Thoracic aorta (tissue), 2 donors: ENCODE measurements at regions not wholly inside any gene's neighbourhood (a gene's known extent, or its start where the extent isn't known, plus 50 kb on each side); places are given as distances from the start of the nearest gene placed in this dataset.

Source experiments
- ATAC-seq: fragments of 150-250 bp; one replicate; pipeline ENCODE4 v1.8.0; 2017; ENCODE audit warnings: low read depth; ENCODE audit not compliant: insufficient number of reproducible peaks, low FRiP score
- DNase-seq: peaks from one replicate; pipeline ENCODE4 v3.0.0-alpha.2; 2020; ENCODE audit warnings: low spot score
- H3K27ac ChIP-seq, 2 donors: fragments of 200-600 bp; sonication (generic); 1 replicate in 1 of 2; 2 replicates in 1 of 2; pipeline ENCODE4 v1.5.1; 2016; ENCODE audit warnings: mild to moderate bottlenecking in 2 of 2, moderate library complexity in 2 of 2
- H3K27me3 ChIP-seq: fragments of 200-600 bp; sonication (generic); replicated peaks from 2 replicates; pipeline ENCODE4 v1.6.0; 2016; ENCODE audit warnings: mild to moderate bottlenecking; ENCODE audit not compliant: insufficient read depth
- H3K36me3 ChIP-seq: fragments of 200-600 bp; sonication (generic); one replicate; pipeline ENCODE4 v1.5.1; 2016
- H3K4me1 ChIP-seq, 2 donors: fragments of 200-600 bp; sonication (generic); 1 replicate in 1 of 2; 2 replicates in 1 of 2; pipeline versions ENCODE4 v1.5.1 to v1.6.0; 2016; ENCODE audit warnings: low read depth in 2 of 2, mild to moderate bottlenecking in 1 of 2; ENCODE audit not compliant: control insufficient read depth in 1 of 2
- H3K4me3 ChIP-seq: fragments of 200-600 bp; sonication (generic); 2 replicates; pipeline ENCODE4 v1.5.1; 2016; ENCODE audit warnings: mild to moderate bottlenecking
- H3K9me3 ChIP-seq: fragments of 200-600 bp; sonication (generic); 2 replicates; pipeline ENCODE4 v1.5.1; 2016
- TF ChIP-seq, protein P1 (sequence below): fragments of 200-600 bp; sonication (generic); IDR thresholded peaks from one replicate; pipeline ENCODE4 v1.5.1; 2019; ENCODE audit warnings: antibody characterized with exemption

GRCh38 chr16:49216593-49216992 lies 65.0 kb downstream of the CBLN1 start:
- Histone ChIP-seq H3K27me3 (no peaks in the 10 kb centered on the region), H3K36me3 (no peaks in the 10 kb centered on the region), H3K27ac (no peak overlapping the region), H3K4me3 (no peak overlapping the region), H3K9me3 (no peaks in the 10 kb centered on the region), H3K4me1 (no peaks in the 10 kb centered on the region)
- TF ChIP-seq, protein P1, sequence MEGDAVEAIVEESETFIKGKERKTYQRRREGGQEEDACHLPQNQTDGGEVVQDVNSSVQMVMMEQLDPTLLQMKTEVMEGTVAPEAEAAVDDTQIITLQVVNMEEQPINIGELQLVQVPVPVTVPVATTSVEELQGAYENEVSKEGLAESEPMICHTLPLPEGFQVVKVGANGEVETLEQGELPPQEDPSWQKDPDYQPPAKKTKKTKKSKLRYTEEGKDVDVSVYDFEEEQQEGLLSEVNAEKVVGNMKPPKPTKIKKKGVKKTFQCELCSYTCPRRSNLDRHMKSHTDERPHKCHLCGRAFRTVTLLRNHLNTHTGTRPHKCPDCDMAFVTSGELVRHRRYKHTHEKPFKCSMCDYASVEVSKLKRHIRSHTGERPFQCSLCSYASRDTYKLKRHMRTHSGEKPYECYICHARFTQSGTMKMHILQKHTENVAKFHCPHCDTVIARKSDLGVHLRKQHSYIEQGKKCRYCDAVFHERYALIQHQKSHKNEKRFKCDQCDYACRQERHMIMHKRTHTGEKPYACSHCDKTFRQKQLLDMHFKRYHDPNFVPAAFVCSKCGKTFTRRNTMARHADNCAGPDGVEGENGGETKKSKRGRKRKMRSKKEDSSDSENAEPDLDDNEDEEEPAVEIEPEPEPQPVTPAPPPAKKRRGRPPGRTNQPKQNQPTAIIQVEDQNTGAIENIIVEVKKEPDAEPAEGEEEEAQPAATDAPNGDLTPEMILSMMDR: no peak
- ATAC-seq (no peak), DNase-seq (no peak)

- TF ChIP-seq, protein P1: no peak
- Histone ChIP-seq H3K4me3 (no peak overlapping the region), H3K27me3 (no peaks in the 10 kb centered on the region), H3K4me1 (no peaks in the 10 kb centered on the region), H3K36me3 (no peaks in the 10 kb centered on the region), H3K27ac (no peak overlapping the region), H3K9me3 (no peaks in the 10 kb centered on the region)
- DNase-seq: no peak
- no peak for ATAC-seq
Measured at GRCh38 chr16:49213594-49213993, 68.0 kb downstream of the CBLN1 start.

- H3K4me1 ChIP-seq: no peaks in the 10 kb centered on the region
- ATAC-seq (no peak), DNase-seq (no peak)
- no peaks in the 10 kb centered on the region for H3K9me3 ChIP-seq
- no peak overlapping the region for H3K27ac ChIP-seq
- H3K27me3 ChIP-seq: no peaks in the 10 kb centered on the region
- H3K36me3 ChIP-seq: no peaks in the 10 kb centered on the region
- no peak overlapping the region for H3K4me3 ChIP-seq
- TF ChIP-seq, protein P1: no peak
Measured at GRCh38 chr16:49204191-49204590, 77.4 kb downstream of the CBLN1 start.

GRCh38 chr16:49203361-49203760 lies 78.3 kb downstream of the CBLN1 start:
- Histone ChIP-seq H3K36me3 (no peaks in the 10 kb centered on the region), H3K4me3 (no peak overlapping the region), H3K4me1 (no peaks in the 10 kb centered on the region), H3K27me3 (no peaks in the 10 kb centered on the region), H3K9me3 (no peaks in the 10 kb centered on the region), H3K27ac (no peak overlapping the region)
- DNase-seq (no peak), ATAC-seq (no peak)
- TF ChIP-seq, protein P1: no peak

- H3K27ac ChIP-seq: no peak overlapping the region
- no peak for DNase-seq
- H3K9me3 ChIP-seq: no peaks in the 10 kb centered on the region
- no peak overlapping the region for H3K4me3 ChIP-seq
- H3K4me1 ChIP-seq: no peaks in the 10 kb centered on the region
- H3K36me3 ChIP-seq: no peaks in the 10 kb centered on the region
- H3K27me3 ChIP-seq: no peaks in the 10 kb centered on the region
- no peak for ATAC-seq
- TF ChIP-seq, protein P1: no peak
Measured at GRCh38 chr16:49201118-49201517, 80.5 kb downstream of the CBLN1 start.
